Neutrophil (primary cell): ENCODE measurements at regions not wholly inside any gene's neighbourhood (a gene's known extent, or its start where the extent isn't known, plus 50 kb on each side); places are given as distances from the start of the nearest gene placed in this dataset.

Experiments
- H3K27ac ChIP-seq: fragments of 200-600 bp; sonication (generic); 2 replicates; pipeline ENCODE4 v1.5.1; 2016; ENCODE audit warnings: mild to moderate bottlenecking, moderate library complexity
- H3K27me3 ChIP-seq: fragments of 200-600 bp; sonication (generic); 2 replicates; pipeline ENCODE4 v1.6.0; 2016; ENCODE audit warnings: mild to moderate bottlenecking
- H3K36me3 ChIP-seq: fragments of 200-600 bp; sonication (generic); 2 replicates; pipeline ENCODE4 v1.5.1; 2017
- H3K4me1 ChIP-seq, 2 experiments: fragments of 200-600 bp in 1 of 2; sonication (generic) in 1 of 2; 1 replicate in 1 of 2; 2 replicates in 1 of 2; pipeline versions ENCODE4 v1.5.1 to v1.6.1; 2013 to 2016; ENCODE audit warnings: low read depth in 1 of 2, low read length in 1 of 2, mild to moderate bottlenecking in 1 of 2, moderate library complexity in 1 of 2; ENCODE audit not compliant: control insufficient read depth in 1 of 2, insufficient read depth in 1 of 2
- H3K4me3 ChIP-seq, 2 experiments: fragments of 200-600 bp in 1 of 2; sonication (generic) in 1 of 2; 1 replicate in 1 of 2; 2 replicates in 1 of 2; pipeline ENCODE4 v1.5.1; 2013 to 2016; ENCODE audit warnings: low read depth in 1 of 2, low read length in 1 of 2, mild to moderate bottlenecking in 1 of 2, moderate library complexity in 1 of 2
- H3K9me3 ChIP-seq: fragments of 200-600 bp; sonication (generic); 2 replicates; pipeline ENCODE4 v1.5.1; 2016
- CTCF ChIP-seq: fragments of 200-600 bp; sonication (generic); IDR thresholded peaks from 2 replicates; pipeline ENCODE4 v1.5.1; 2016; ENCODE audit warnings: antibody characterized with exemption

- TF ChIP-seq CTCF, result no peak
- H3K4me3 ChIP-seq, result no peak overlapping the region
- no peaks in the 10 kb centered on the region for H3K4me1 ChIP-seq
- no peaks in the 10 kb centered on the region for H3K27me3 ChIP-seq
- no peak overlapping the region for H3K27ac ChIP-seq
- H3K36me3 ChIP-seq, result peaks cover 14% of the 10 kb centered on the region
- no peaks in the 10 kb centered on the region for H3K9me3 ChIP-seq
Measured at GRCh38 chr19:5216141-5216847, 124.3 kb downstream of the PTPRS start.

GRCh38 chr19:5215431-5215830 lies 125.2 kb downstream of the PTPRS start:
- peaks cover 14% of the 10 kb centered on the region for H3K36me3 ChIP-seq
- no peak overlapping the region for H3K27ac ChIP-seq
- H3K9me3 ChIP-seq, result no peaks in the 10 kb centered on the region
- no peaks in the 10 kb centered on the region for H3K4me1 ChIP-seq
- no peaks in the 10 kb centered on the region for H3K27me3 ChIP-seq
- no peak for TF ChIP-seq CTCF
- no peak overlapping the region for H3K4me3 ChIP-seq

GRCh38 chr19:5214902-5215301 lies 125.7 kb downstream of the PTPRS start:
- no peak for TF ChIP-seq CTCF
- no peaks in the 10 kb centered on the region for H3K9me3 ChIP-seq
- no peaks in the 10 kb centered on the region for H3K27me3 ChIP-seq
- H3K4me1 ChIP-seq, result no peaks in the 10 kb centered on the region
- peaks cover 14% of the 10 kb centered on the region for H3K36me3 ChIP-seq
- no peak overlapping the region for H3K27ac ChIP-seq
- no peak overlapping the region for H3K4me3 ChIP-seq

GRCh38 chr19:5214371-5214770 lies 126.2 kb downstream of the PTPRS start:
- H3K36me3 ChIP-seq, result peaks cover 14% of the 10 kb centered on the region
- H3K27me3 ChIP-seq, result no peaks in the 10 kb centered on the region
- no peak overlapping the region for H3K27ac ChIP-seq
- H3K4me1 ChIP-seq, result no peaks in the 10 kb centered on the region
- H3K4me3 ChIP-seq, result no peak overlapping the region
- no peak for TF ChIP-seq CTCF
- H3K9me3 ChIP-seq, result no peaks in the 10 kb centered on the region

GRCh38 chr19:5213667-5214066 lies 126.9 kb downstream of the PTPRS start:
- H3K27me3 ChIP-seq, result no peaks in the 10 kb centered on the region
- TF ChIP-seq CTCF, result no peak
- peaks cover 9% of the 10 kb centered on the region for H3K36me3 ChIP-seq
- no peak overlapping the region for H3K27ac ChIP-seq
- no peak overlapping the region for H3K4me3 ChIP-seq
- no peaks in the 10 kb centered on the region for H3K4me1 ChIP-seq
- no peaks in the 10 kb centered on the region for H3K9me3 ChIP-seq
